IPS DF 6.9 (cell line): ENCODE measurements at regions not wholly inside any gene's neighbourhood (a gene's known extent, or its start where the extent isn't known, plus 50 kb on each side); places are given as distances from the start of the nearest gene placed in this dataset.
"Not testable (repeated sequence)": the region's sequence is repeated elsewhere in the genome, so short reads cannot be mapped to it uniquely, and the experiment has no call there.

Experiments
- DNase-seq: peaks from one replicate; pipeline ENCODE4 v3.0.0-alpha.2; 2013; ENCODE audit warnings: low read depth, low spot score
- H3K27ac ChIP-seq: one replicate; pipeline ENCODE4 v1.5.1; 2013; ENCODE audit warnings: low read length, control low read depth
- H3K27me3 ChIP-seq: 2 replicates; pipeline ENCODE4 v1.6.1; 2013; ENCODE audit warnings: mild to moderate bottlenecking, low read length; ENCODE audit not compliant: control insufficient read depth, insufficient read depth
- H3K36me3 ChIP-seq: 2 replicates; pipeline ENCODE4 v1.6.1; 2013; ENCODE audit warnings: low read length; ENCODE audit not compliant: control insufficient read depth, insufficient read depth
- H3K4me1 ChIP-seq: 2 replicates; pipeline ENCODE4 v1.6.1; 2013; ENCODE audit warnings: low read length; ENCODE audit not compliant: control insufficient read depth, insufficient read depth
- H3K4me3 ChIP-seq: 2 replicates; pipeline ENCODE4 v1.5.1; 2013; ENCODE audit warnings: mild to moderate bottlenecking, low read length
- H3K9me3 ChIP-seq: 2 replicates; pipeline ENCODE4 v1.6.1; 2013; ENCODE audit warnings: low read length, inconsistent platforms; ENCODE audit not compliant: control insufficient read depth, insufficient read depth
- WGBS: extraction: QIAGEN DNeasy Blood & Tissue Kit; methylation state at CpG from one replicate; pipeline ENCODE4 v1.1.7; 2013; ENCODE audit warnings: mixed read lengths, missing lambda C conversion rate; ENCODE audit not compliant: insufficient read length, insufficient coverage; 5-methylcytosine and 5-hydroxymethylcytosine counted together

GRCh38 chr12:125353002-125353401 is 287.8 kb downstream of the AACS start:
- H3K9me3 ChIP-seq, H3K27me3 ChIP-seq, H3K4me3 ChIP-seq, H3K4me1 ChIP-seq, DNase-seq, H3K36me3 ChIP-seq, H3K27ac ChIP-seq: not testable (repeated sequence)

DNA sequence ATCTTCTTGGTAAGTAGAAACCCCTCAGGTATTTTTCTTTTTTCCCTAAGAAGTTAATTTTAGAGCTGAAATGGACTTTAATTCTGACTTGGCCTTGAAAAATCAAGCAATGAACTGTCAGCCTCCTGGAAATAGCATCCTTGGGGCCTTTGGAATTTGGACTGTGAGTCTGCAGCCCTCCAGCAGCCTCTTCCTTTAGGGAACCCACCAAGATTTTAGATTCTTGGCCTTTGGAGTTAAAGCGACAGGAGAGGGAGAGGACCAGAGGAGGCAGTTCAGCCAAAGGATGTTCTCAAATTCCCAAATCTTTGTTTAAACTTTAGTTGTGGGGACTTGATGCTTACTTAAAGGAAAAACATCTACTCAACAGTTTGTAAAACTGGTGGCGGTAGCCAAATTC is 288.6 kb downstream of the AACS start:
- no peaks in the 10 kb centered on the region for H3K27me3 ChIP-seq
- no peaks in the 10 kb centered on the region for H3K9me3 ChIP-seq
- H3K36me3 ChIP-seq, result no peaks in the 10 kb centered on the region; the same call in 1 of the 2 replicates
- no CpG with 5 or more reads among the region's 2 CpGs for WGBS
- H3K27ac ChIP-seq, result no peak overlapping the region
- DNase-seq, result no peak
- H3K4me3 ChIP-seq, result no peak overlapping the region
- no peaks in the 10 kb centered on the region for H3K4me1 ChIP-seq

GRCh38 chr12:125355614-125356013 is 290.4 kb downstream of the AACS start:
- Histone ChIP-seq H3K27ac (no peak overlapping the region), H3K4me1 (no peaks in the 10 kb centered on the region), H3K27me3 (no peaks in the 10 kb centered on the region), H3K9me3 (no peaks in the 10 kb centered on the region), H3K36me3 (no peaks in the 10 kb centered on the region; the same call in 1 of the 2 replicates), H3K4me3 (no peak overlapping the region)
- no peak for DNase-seq
- WGBS, result no CpG with 5 or more reads among the region's 7 CpGs

GRCh38 chr12:125356111-125356510 is 290.9 kb downstream of the AACS start:
- Histone ChIP-seq H3K36me3 (no peaks in the 10 kb centered on the region; the same call in 1 of the 2 replicates), H3K4me3 (no peak overlapping the region), H3K9me3 (no peaks in the 10 kb centered on the region), H3K27me3 (no peaks in the 10 kb centered on the region), H3K4me1 (no peaks in the 10 kb centered on the region), H3K27ac (no peak overlapping the region)
- no CpG with 5 or more reads among the region's 4 CpGs for WGBS
- DNase-seq, result no peak

GRCh38 chr12:125357561-125357960 is 292.3 kb downstream of the AACS start:
- Histone ChIP-seq H3K36me3 (no peaks in the 10 kb centered on the region; the same call in 1 of the 2 replicates), H3K9me3 (no peaks in the 10 kb centered on the region), H3K27me3 (no peaks in the 10 kb centered on the region), H3K27ac (no peak overlapping the region), H3K4me1 (no peaks in the 10 kb centered on the region), H3K4me3 (no peak overlapping the region)
- no CpG with 5 or more reads among the region's 3 CpGs for WGBS
- DNase-seq, result no peak

DNA sequence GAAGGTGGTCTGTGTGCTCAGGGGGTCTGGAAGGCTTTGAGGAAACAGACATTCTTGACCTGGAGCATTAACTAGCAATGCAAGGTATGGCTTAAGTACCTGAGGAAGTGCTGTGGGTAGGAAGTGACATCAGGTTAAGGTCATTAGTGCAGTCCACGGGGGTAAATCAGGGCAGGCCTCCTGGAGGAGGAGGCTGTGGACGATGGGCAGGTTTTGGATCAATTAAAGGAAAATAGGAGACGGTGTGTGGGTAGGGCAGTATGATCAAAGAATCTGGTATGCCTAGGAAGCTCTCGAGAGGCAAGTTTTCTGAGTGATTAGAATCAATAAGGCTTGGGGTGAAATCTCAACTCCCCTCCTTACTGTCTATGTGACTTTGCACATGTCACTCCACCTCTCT is 295.3 kb downstream of the AACS start:
- Histone ChIP-seq H3K36me3 (no peaks in the 10 kb centered on the region), H3K27ac (no peak overlapping the region), H3K27me3 (no peaks in the 10 kb centered on the region), H3K4me3 (no peak overlapping the region), H3K9me3 (no peaks in the 10 kb centered on the region), H3K4me1 (no peaks in the 10 kb centered on the region)
- no peak for DNase-seq
- no CpG with 5 or more reads among the region's 4 CpGs for WGBS

- Histone ChIP-seq H3K27me3 (no peaks in the 10 kb centered on the region), H3K9me3 (no peaks in the 10 kb centered on the region), H3K4me3 (no peak overlapping the region), H3K4me1 (no peaks in the 10 kb centered on the region; the same call in 1 of the 2 replicates), H3K27ac (no peak overlapping the region), H3K36me3 (no peaks in the 10 kb centered on the region)
- WGBS, result no CpG with 5 or more reads among the region's 4 CpGs
- DNase-seq, result no peak
Observed at GRCh38 chr12:125371033-125371432, 305.8 kb downstream of the AACS start.

DNA sequence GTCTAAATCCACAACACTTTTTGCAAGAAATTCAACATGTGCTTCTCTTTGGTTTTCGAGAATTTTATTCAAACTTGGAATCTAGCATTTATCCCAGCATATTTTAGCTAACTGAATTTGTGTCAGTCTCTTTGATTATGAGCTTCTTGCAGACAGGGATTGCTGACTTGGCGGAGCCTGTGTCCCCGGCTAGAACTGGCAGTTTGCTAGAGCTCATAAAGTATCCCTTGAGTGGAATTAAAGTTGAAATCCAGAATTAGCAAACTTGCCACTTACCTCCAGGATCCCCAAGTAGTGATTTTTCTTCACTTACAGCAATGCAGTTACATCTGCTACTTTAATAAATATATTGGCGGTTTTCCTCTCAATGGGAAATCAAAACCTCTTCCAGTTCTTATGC is 306.9 kb downstream of the AACS start:
- no peak for DNase-seq
- no peak overlapping the region for H3K4me3 ChIP-seq
- no peaks in the 10 kb centered on the region for H3K9me3 ChIP-seq
- no peaks in the 10 kb centered on the region for H3K36me3 ChIP-seq
- H3K27me3 ChIP-seq, result no peaks in the 10 kb centered on the region
- no peak overlapping the region for H3K27ac ChIP-seq
- H3K4me1 ChIP-seq, result no peaks in the 10 kb centered on the region; the same call in 1 of the 2 replicates
- no CpG with 5 or more reads among the region's 4 CpGs for WGBS

- no CpG with 5 or more reads among the region's 6 CpGs for WGBS
- Histone ChIP-seq H3K27me3 (no peaks in the 10 kb centered on the region), H3K27ac (no peak overlapping the region), H3K4me1 (no peaks in the 10 kb centered on the region; the same call in 1 of the 2 replicates), H3K36me3 (no peaks in the 10 kb centered on the region), H3K4me3 (no peak overlapping the region), H3K9me3 (no peaks in the 10 kb centered on the region)
- DNase-seq, result no peak
Observed at GRCh38 chr12:125373375-125373774, 308.1 kb downstream of the AACS start.

- Histone ChIP-seq H3K27me3 (no peaks in the 10 kb centered on the region), H3K9me3 (no peaks in the 10 kb centered on the region), H3K36me3 (no peaks in the 10 kb centered on the region), H3K27ac (no peak overlapping the region), H3K4me1 (no peaks in the 10 kb centered on the region; the same call in 1 of the 2 replicates), H3K4me3 (no peak overlapping the region)
- WGBS, result no CpG with 5 or more reads among the region's 6 CpGs
- DNase-seq, result no peak
Observed at GRCh38 chr12:125376422-125376821, 311.2 kb downstream of the AACS start.

DNA sequence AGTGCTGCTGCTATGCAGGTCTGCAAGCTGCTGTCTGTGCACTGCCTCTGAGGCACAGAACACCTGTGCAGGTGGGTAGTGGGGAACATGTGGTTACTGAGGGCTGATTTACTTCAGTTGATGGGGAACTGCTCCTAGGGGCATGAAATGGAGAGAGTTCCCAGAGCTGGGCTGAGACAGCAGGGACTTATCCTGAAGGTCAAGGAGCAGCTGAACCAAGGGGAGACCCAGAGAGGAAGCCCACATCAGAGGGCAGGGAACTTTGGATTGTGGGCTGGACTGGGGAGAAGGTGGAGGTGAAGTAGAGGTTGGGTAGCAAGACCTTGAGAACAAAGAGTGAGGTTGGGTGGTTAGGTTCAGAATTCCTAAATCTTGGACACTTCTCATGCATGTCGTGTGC is 311.9 kb downstream of the AACS start:
- no peak overlapping the region for H3K4me3 ChIP-seq
- H3K27me3 ChIP-seq, result no peaks in the 10 kb centered on the region
- WGBS, result no CpG with 5 or more reads among the region's 1 CpG
- no peaks in the 10 kb centered on the region for H3K36me3 ChIP-seq
- no peaks in the 10 kb centered on the region for H3K9me3 ChIP-seq
- H3K27ac ChIP-seq, result no peak overlapping the region
- no peaks in the 10 kb centered on the region; the same call in 1 of the 2 replicates for H3K4me1 ChIP-seq
- no peak for DNase-seq
